Karpas-422 (cell line): ENCODE measurements at regions not wholly inside any gene's neighbourhood (a gene's known extent, or its start where the extent isn't known, plus 50 kb on each side); places are given as distances from the start of the nearest gene placed in this dataset.

Source experiments
- DNase-seq: peaks from one replicate; pipeline ENCODE4 v3.0.0-alpha.2; 2015
- H2AFZ ChIP-seq: fragments of 200-600 bp; sonication (generic); 2 replicates; pipeline ENCODE4 v1.6.1; 2014; ENCODE audit warnings: antibody characterized with exemption, low read length, mixed read lengths
- H3K27ac ChIP-seq: fragments of 200-600 bp; sonication (generic); 2 replicates; pipeline ENCODE4 v1.5.1; 2014; ENCODE audit warnings: mild to moderate bottlenecking, low read length, moderate library complexity
- H3K27me3 ChIP-seq: fragments of 200-600 bp; sonication (generic); 2 replicates; pipeline ENCODE4 v1.6.1; 2014; ENCODE audit warnings: low read length, mixed read lengths
- H3K36me3 ChIP-seq: fragments of 200-600 bp; sonication (generic); 2 replicates; pipeline ENCODE4 v1.6.1; 2014; ENCODE audit warnings: low read length, mixed read lengths; ENCODE audit not compliant: insufficient read depth
- H3K4me1 ChIP-seq: fragments of 200-600 bp; sonication (generic); 2 replicates; pipeline ENCODE4 v1.6.1; 2014; ENCODE audit warnings: mild to moderate bottlenecking, low read length, mixed read lengths
- H3K4me2 ChIP-seq: fragments of 200-600 bp; sonication (generic); 2 replicates; pipeline ENCODE4 v1.6.1; 2014; ENCODE audit warnings: low read length, low read depth, mild to moderate bottlenecking; ENCODE audit not compliant: poor library complexity, severe bottlenecking
- H3K4me3 ChIP-seq: fragments of 200-600 bp; sonication (generic); 2 replicates; pipeline ENCODE4 v1.5.1; 2014; ENCODE audit warnings: mild to moderate bottlenecking, antibody characterized with exemption, low read length, mixed read lengths
- H3K79me2 ChIP-seq: fragments of 200-600 bp; sonication (generic); 2 replicates; pipeline ENCODE4 v1.6.1; 2014; ENCODE audit warnings: mild to moderate bottlenecking, low read length, mixed read lengths
- H3K9ac ChIP-seq: fragments of 200-600 bp; sonication (generic); 2 replicates; pipeline ENCODE4 v1.6.0; 2014; ENCODE audit warnings: low read length
- H3K9me2 ChIP-seq: fragments of 200-600 bp; sonication (generic), shearing (Covaris generic); replicated peaks from 2 replicates; pipeline ENCODE4 v1.6.0; 2014; ENCODE audit warnings: mild to moderate bottlenecking, low read length, moderate library complexity; ENCODE audit not compliant: insufficient read depth
- H3K9me3 ChIP-seq: fragments of 300-700, 200-600 bp; sonication (generic); 2 replicates; pipeline ENCODE4 v1.6.1; 2014; ENCODE audit warnings: low read length, mixed read lengths
- H4K20me1 ChIP-seq: fragments of 200-600 bp; sonication (generic); 2 replicates; pipeline ENCODE4 v1.6.1; 2014; ENCODE audit warnings: mild to moderate bottlenecking, antibody characterized with exemption, low read length, low read depth; ENCODE audit not compliant: insufficient read depth

- no peak overlapping the region for H2AFZ ChIP-seq
- no peak overlapping the region for H3K9ac ChIP-seq
- H3K36me3 ChIP-seq: no peaks in the 10 kb centered on the region
- no peak overlapping the region for H3K4me3 ChIP-seq
- no peak overlapping the region for H3K4me2 ChIP-seq
- H3K79me2 ChIP-seq: no peaks in the 10 kb centered on the region
- DNase-seq: no peak
- no peaks in the 10 kb centered on the region for H3K9me2 ChIP-seq
- no peak overlapping the region for H3K27ac ChIP-seq
- H3K4me1 ChIP-seq: no peaks in the 10 kb centered on the region
- no peaks in the 10 kb centered on the region for H3K9me3 ChIP-seq
- H3K27me3 ChIP-seq: no peaks in the 10 kb centered on the region
- H4K20me1 ChIP-seq: no peaks in the 10 kb centered on the region
Observed at GRCh38 chr14:34243001-34243400, 219.0 kb downstream of the SPTSSA start.

GRCh38 chr14:34241185-34241711 lies 220.8 kb downstream of the SPTSSA start:
- Histone ChIP-seq H3K4me3 (no peak overlapping the region), H2AFZ (no peak overlapping the region), H3K9ac (no peak overlapping the region), H4K20me1 (no peaks in the 10 kb centered on the region), H3K9me3 (no peaks in the 10 kb centered on the region), H3K4me2 (no peak overlapping the region), H3K36me3 (no peaks in the 10 kb centered on the region), H3K4me1 (no peaks in the 10 kb centered on the region), H3K27ac (no peak overlapping the region), H3K79me2 (no peaks in the 10 kb centered on the region), H3K9me2 (no peaks in the 10 kb centered on the region), H3K27me3 (no peaks in the 10 kb centered on the region)
- no peak for DNase-seq

- Histone ChIP-seq H3K27ac (no peak overlapping the region), H4K20me1 (no peaks in the 10 kb centered on the region)
- no peak for DNase-seq
Observed at GRCh38 chr14:34238610-34239009, 223.4 kb downstream of the SPTSSA start.

GRCh38 chr14:34237677-34238076 lies 224.4 kb downstream of the SPTSSA start:
- Histone ChIP-seq H3K79me2 (no peaks in the 10 kb centered on the region), H3K9me3 (no peaks in the 10 kb centered on the region), H3K27me3 (no peaks in the 10 kb centered on the region), H3K4me3 (no peak overlapping the region), H3K9ac (no peak overlapping the region), H3K4me1 (no peaks in the 10 kb centered on the region), H3K36me3 (no peaks in the 10 kb centered on the region), H3K27ac (no peak overlapping the region), H2AFZ (no peak overlapping the region), H3K9me2 (no peaks in the 10 kb centered on the region), H3K4me2 (no peak overlapping the region), H4K20me1 (no peaks in the 10 kb centered on the region)
- DNase-seq: no peak

More at GRCh38 chr14:34238610-34239009, 223.4 kb downstream of the SPTSSA start:
- Histone ChIP-seq H2AFZ (no peak overlapping the region), H3K4me3 (no peak overlapping the region), H3K9me3 (no peaks in the 10 kb centered on the region), H3K36me3 (no peaks in the 10 kb centered on the region), H3K9me2 (no peaks in the 10 kb centered on the region), H3K9ac (no peak overlapping the region), H3K79me2 (no peaks in the 10 kb centered on the region), H3K4me1 (no peaks in the 10 kb centered on the region), H3K4me2 (no peak overlapping the region), H3K27me3 (no peaks in the 10 kb centered on the region)

GRCh38 chr14:34237081-34237480 lies 225.0 kb downstream of the SPTSSA start:
- DNase-seq: no peak
- H3K9me2 ChIP-seq: no peaks in the 10 kb centered on the region
- no peaks in the 10 kb centered on the region for H4K20me1 ChIP-seq
- H3K36me3 ChIP-seq: no peaks in the 10 kb centered on the region
- H3K27me3 ChIP-seq: no peaks in the 10 kb centered on the region
- H3K9me3 ChIP-seq: no peaks in the 10 kb centered on the region
- no peak overlapping the region for H3K27ac ChIP-seq
- H3K4me2 ChIP-seq: no peak overlapping the region
- H3K4me1 ChIP-seq: no peaks in the 10 kb centered on the region
- H2AFZ ChIP-seq: no peak overlapping the region
- no peak overlapping the region for H3K4me3 ChIP-seq
- no peak overlapping the region for H3K9ac ChIP-seq
- H3K79me2 ChIP-seq: no peaks in the 10 kb centered on the region

GRCh38 chr14:34235643-34236300 lies 226.3 kb downstream of the SPTSSA start:
- H3K27ac ChIP-seq: no peak overlapping the region
- no peaks in the 10 kb centered on the region for H4K20me1 ChIP-seq
- H2AFZ ChIP-seq: no peak overlapping the region
- no peaks in the 10 kb centered on the region for H3K36me3 ChIP-seq
- no peaks in the 10 kb centered on the region for H3K27me3 ChIP-seq
- no peaks in the 10 kb centered on the region for H3K9me3 ChIP-seq
- H3K79me2 ChIP-seq: no peaks in the 10 kb centered on the region
- no peak for DNase-seq
- H3K4me3 ChIP-seq: no peak overlapping the region
- no peaks in the 10 kb centered on the region for H3K4me1 ChIP-seq
- no peak overlapping the region for H3K4me2 ChIP-seq
- H3K9me2 ChIP-seq: no peaks in the 10 kb centered on the region
- H3K9ac ChIP-seq: no peak overlapping the region

- H3K36me3 ChIP-seq: no peaks in the 10 kb centered on the region
- H3K27me3 ChIP-seq: no peaks in the 10 kb centered on the region
- H3K4me1 ChIP-seq: no peaks in the 10 kb centered on the region
- H3K79me2 ChIP-seq: no peaks in the 10 kb centered on the region
- H3K9me3 ChIP-seq: no peaks in the 10 kb centered on the region
- H2AFZ ChIP-seq: no peak overlapping the region
- no peak for DNase-seq
- no peaks in the 10 kb centered on the region for H4K20me1 ChIP-seq
- no peak overlapping the region for H3K27ac ChIP-seq
- no peak overlapping the region for H3K4me3 ChIP-seq
- no peak overlapping the region for H3K4me2 ChIP-seq
- no peaks in the 10 kb centered on the region for H3K9me2 ChIP-seq
- H3K9ac ChIP-seq: no peak overlapping the region
Observed at GRCh38 chr14:34234258-34234657, 227.8 kb downstream of the SPTSSA start.

- Histone ChIP-seq H3K36me3 (no peaks in the 10 kb centered on the region), H3K4me2 (no peak overlapping the region), H3K79me2 (no peaks in the 10 kb centered on the region), H2AFZ (no peak overlapping the region), H3K4me1 (no peaks in the 10 kb centered on the region), H3K9ac (no peak overlapping the region), H3K9me3 (no peaks in the 10 kb centered on the region), H3K27me3 (no peaks in the 10 kb centered on the region), H4K20me1 (no peaks in the 10 kb centered on the region), H3K9me2 (no peaks in the 10 kb centered on the region), H3K4me3 (no peak overlapping the region), H3K27ac (no peak overlapping the region)
- no peak for DNase-seq
Observed at GRCh38 chr14:34233619-34234018, 228.4 kb downstream of the SPTSSA start.
